OCI-LY7 (cell line): ENCODE measurements at regions not wholly inside any gene's neighbourhood (a gene's known extent, or its start where the extent isn't known, plus 50 kb on each side); places are given as distances from the start of the nearest gene placed in this dataset.

Experiments
- CTCF ChIP-seq: fragments of 200-600 bp; sonication (generic); conservative IDR thresholded peaks from 2 replicates; pipeline ENCODE4 v1.5.1; 2014; ENCODE audit warnings: mild to moderate bottlenecking, antibody characterized with exemption, low read length, moderate library complexity, mixed read lengths
- EZH2phosphoT487 ChIP-seq: fragments of 200-600 bp; sonication (generic); IDR thresholded peaks from 2 replicates; pipeline ENCODE4 v1.6.1; 2018; ENCODE audit warnings: low read depth, borderline replicate concordance, mild to moderate bottlenecking, mixed run types, antibody characterized with exemption, low read length, moderate library complexity, mixed read lengths

GRCh38 chr2:8490166-8490721, 191.6 kb upstream of the ID2 start:
- no peak for TF ChIP-seq CTCF
- no peak for TF ChIP-seq EZH2phosphoT487
